ENCODE measurements at regions not wholly inside any gene's neighbourhood (a gene's known extent, or its start where the extent isn't known, plus 50 kb on each side); places are given as distances from the start of the nearest gene placed in this dataset.

GRCh38 chr12:24255920-24256665 is 306.6 kb upstream of the SOX5 start (continued):
- no peak for TF ChIP-seq HDAC2 (IDR thresholded peaks at IDR 0.05)
- no peak for TF ChIP-seq TAF7 (tag; IDR thresholded peaks at IDR 0.05)
- no peak for TF ChIP-seq ZNF23 (CRISPR knock-in tag; IDR thresholded peaks at IDR 0.05)

GRCh38 chr12:24252602-24253001 is 303.1 kb upstream of the SOX5 start:
- in situ Hi-C loops (cut with MboI) (no loop called here), intact Hi-C loops (cut with micrococcal nuclease) (no loop called here)
- Histone ChIP-seq H3K4me3 (no peak overlapping the region), H3K27ac (ENCODE audit: extremely low read depth, low read depth, low read length) (no peak overlapping the region), H2AFZ (ENCODE audit: low read depth, low read length) (no peak overlapping the region), H3K4me2 (ENCODE audit: insufficient read depth, low read length) (no peak overlapping the region), H3K9me1 (ENCODE audit: control insufficient read depth, insufficient read depth, low read length) (no peaks in the 10 kb centered on the region), H3K79me2 (ENCODE audit: control insufficient read depth, insufficient read depth, low read length) (no peaks in the 10 kb centered on the region), H4K20me1 (replicated peaks; ENCODE audit: control insufficient read depth, insufficient read depth, low read length) (no peaks in the 10 kb centered on the region), H3K9me3 (replicated peaks; ENCODE audit: control insufficient read depth, insufficient read depth, low read depth, low read length) (no peaks in the 10 kb centered on the region), H3K27me3 (ENCODE audit: control insufficient read depth in 2 of 2, insufficient read depth in 2 of 2, low read length in 2 of 2) (no peaks in the 10 kb centered on the region), H3K4me1 (replicated peaks in 1 of 2; ENCODE audit: control insufficient read depth in 2 of 2, insufficient read depth in 2 of 2, low read length in 2 of 2) (no peaks in the 10 kb centered on the region), H3K9ac (ENCODE audit: insufficient read depth in 1 of 2, low read depth in 2 of 2, low read length in 2 of 2) (no peak overlapping the region), H3K36me3 (ENCODE audit: control insufficient read depth, insufficient read depth, low read length) (no peaks in the 10 kb centered on the region)
- 0% methylated on average over 4 of the region's 4 CpGs for WGBS (ENCODE audit: insufficient coverage, low coverage, missing lambda C conversion rate)
- TF ChIP-seq RNF2 (IDR thresholded peaks at IDR 0.05) (no peak), ELK3 (CRISPR knock-in tag; IDR thresholded peaks at IDR 0.05) (no peak), GTF3C2 (IDR thresholded peaks at IDR 0.05; ENCODE audit: borderline replicate concordance, extremely low read depth, insufficient read length) (no peak), E2F5 (CRISPR knock-in tag; IDR thresholded peaks at IDR 0.05) (no peak), EZH2 (IDR thresholded peaks at IDR 0.05; ENCODE audit: borderline replicate concordance, low read depth, low read length) (no peak), NR2C1 (IDR thresholded peaks at IDR 0.05) (no peak), NR2C1 (tag; IDR thresholded peaks at IDR 0.05) (no peak), CTBP1 (IDR thresholded peaks at IDR 0.05; ENCODE audit: borderline replicate concordance) (no peak)
- no peak for ATAC-seq
- ChIA-PET POLR2A (no interaction called here), CTCF (ENCODE audit: low intra/inter-chr PET ratio) (no interaction called here)
- no peak for DNase-seq (ENCODE audit: extremely low read depth in 1 of 4, low spot score in 3 of 4)
- FAIRE-seq = no peak
- BruUV-seq (replicated peaks) = no TSS peak
